NCI-H774 (cell line): ENCODE measurements at regions not wholly inside any gene's neighbourhood (a gene's known extent, or its start where the extent isn't known, plus 50 kb on each side); places are given as distances from the start of the nearest gene placed in this dataset.
A peak's percentile ranks its signal among the peaks of the same experiment; 100 is the strongest.
"Not testable (repeated sequence)": the region's sequence is repeated elsewhere in the genome, so short reads cannot be mapped to it uniquely, and the experiment has no call there.

Experiments
- DNase-seq: peaks from one replicate; lab custom pipeline; 2025; lab: John Stamatoyannopoulos, UW

- not testable (repeated sequence) for DNase-seq
Measured at GRCh38 chr1:83386946-83387345, 612.0 kb downstream of the TTLL7 start.

GRCh38 chr1:83383107-83383506 is 615.8 kb downstream of the TTLL7 start:
- DNase-seq, result not testable (repeated sequence)

- not testable (repeated sequence) for DNase-seq
Measured at GRCh38 chr1:83373018-83373417, 625.9 kb downstream of the TTLL7 start.

GRCh38 chr1:83369853-83370252 is 629.1 kb downstream of the TTLL7 start:
- DNase-seq, result not testable (repeated sequence)

GRCh38 chr1:83365320-83365719 is 633.6 kb downstream of the TTLL7 start:
- DNase-seq, result not testable (repeated sequence)

- DNase-seq, result not testable (repeated sequence)
Measured at GRCh38 chr1:83345375-83345774, 653.6 kb downstream of the TTLL7 start.

GRCh38 chr1:83343767-83344166 is 655.2 kb downstream of the TTLL7 start:
- not testable (repeated sequence) for DNase-seq

GRCh38 chr1:83342995-83343394 is 655.9 kb downstream of the TTLL7 start:
- not testable (repeated sequence) for DNase-seq

- DNase-seq, result not testable (repeated sequence)
Measured at GRCh38 chr1:83332308-83332707, 666.6 kb downstream of the TTLL7 start.

- DNase-seq, result no peak
Measured at GRCh38 chr1:83318366-83318765, 680.6 kb downstream of the TTLL7 start.

GRCh38 chr1:83315446-83315845 is 683.5 kb downstream of the TTLL7 start:
- DNase-seq, result not testable (repeated sequence)

GRCh38 chr1:83310161-83310560 is 688.8 kb downstream of the TTLL7 start:
- DNase-seq, result not testable (repeated sequence)

- not testable (repeated sequence) for DNase-seq
Measured at GRCh38 chr1:83309035-83309434, 689.9 kb downstream of the TTLL7 start.

- DNase-seq, result not testable (repeated sequence)
Measured at GRCh38 chr1:83306811-83307210, 692.1 kb downstream of the TTLL7 start.

- not testable (repeated sequence) for DNase-seq
Measured at GRCh38 chr1:83295594-83295993, 703.3 kb downstream of the TTLL7 start.

GRCh38 chr1:83287391-83287790 is 711.5 kb downstream of the TTLL7 start:
- not testable (repeated sequence) for DNase-seq

GRCh38 chr1:83274656-83275055 is 724.3 kb downstream of the TTLL7 start:
- not testable (repeated sequence) for DNase-seq

GRCh38 chr1:83272484-83272883 is 726.4 kb downstream of the TTLL7 start:
- DNase-seq, result not testable (repeated sequence)

GRCh38 chr1:83271834-83272233 is 727.1 kb downstream of the TTLL7 start:
- peak; percentile 5 for DNase-seq

- not testable (repeated sequence) for DNase-seq
Measured at GRCh38 chr1:83270801-83271200, 728.1 kb downstream of the TTLL7 start.

GRCh38 chr1:83263808-83264207 is 735.1 kb downstream of the TTLL7 start:
- DNase-seq, result not testable (repeated sequence)

- DNase-seq, result not testable (repeated sequence)
Measured at GRCh38 chr1:83251687-83252086, 747.2 kb downstream of the TTLL7 start.

GRCh38 chr1:83246780-83247179 is 752.2 kb downstream of the TTLL7 start:
- not testable (repeated sequence) for DNase-seq

- DNase-seq, result not testable (repeated sequence)
Measured at GRCh38 chr1:83244832-83245231, 754.1 kb downstream of the TTLL7 start.
